SU-DHL-6 (cell line): ENCODE measurements at regions not wholly inside any gene's neighbourhood (a gene's known extent, or its start where the extent isn't known, plus 50 kb on each side); places are given as distances from the start of the nearest gene placed in this dataset.

Source experiments
- H2AFZ ChIP-seq: fragments of 200-600 bp; sonication (generic); 2 replicates; pipeline ENCODE4 v1.6.1; 2014; ENCODE audit warnings: low read depth, mild to moderate bottlenecking, moderate library complexity, mixed read lengths, antibody characterized with exemption, low read length; ENCODE audit not compliant: severe bottlenecking
- H3F3A ChIP-seq: fragments of 200-600 bp; shearing (Covaris generic); 2 replicates; pipeline ENCODE4 v1.6.0; 2016; ENCODE audit warnings: antibody characterized with exemption, mild to moderate bottlenecking; ENCODE audit not compliant: insufficient read depth
- H3K27ac ChIP-seq: fragments of 200-600 bp; sonication (generic); 2 replicates; pipeline ENCODE4 v1.5.1; 2016; ENCODE audit warnings: low read depth, mild to moderate bottlenecking, low read length, moderate library complexity, mixed read lengths
- H3K27me3 ChIP-seq: fragments of 200-600 bp; sonication (generic), shearing (Covaris generic); 2 replicates; pipeline ENCODE4 v1.6.0; 2014; ENCODE audit warnings: mild to moderate bottlenecking, low read length
- H3K36me3 ChIP-seq: fragments of 200-600 bp; sonication (generic); 2 replicates; pipeline ENCODE4 v1.6.1; 2014; ENCODE audit warnings: mild to moderate bottlenecking, low read length, mixed read lengths
- H3K4me2 ChIP-seq: fragments of 300-600, 200-600 bp; shearing (Covaris generic), sonication (generic); 2 replicates; pipeline ENCODE4 v1.6.0; 2014; ENCODE audit warnings: low read length, low read depth, mild to moderate bottlenecking; ENCODE audit not compliant: poor library complexity, severe bottlenecking
- H3K4me3 ChIP-seq: fragments of 200-600 bp; sonication (generic); 2 replicates; pipeline ENCODE4 v1.5.1; 2014; ENCODE audit warnings: antibody characterized with exemption, low read length, mild to moderate bottlenecking, mixed read lengths; ENCODE audit not compliant: insufficient read depth, poor library complexity, severe bottlenecking
- H3K79me2 ChIP-seq: fragments of 200-600 bp; sonication (generic); 2 replicates; pipeline ENCODE4 v1.6.1; 2014; ENCODE audit warnings: mild to moderate bottlenecking, low read length, moderate library complexity; ENCODE audit not compliant: insufficient read depth
- H3K9ac ChIP-seq: fragments of 200-600 bp; sonication (generic); 2 replicates; pipeline ENCODE4 v1.7.0; 2014; ENCODE audit warnings: mild to moderate bottlenecking, low read length
- H3K9me2 ChIP-seq: fragments of 200-600 bp; sonication (generic); replicated peaks from 2 replicates; pipeline ENCODE4 v1.6.1; 2014; ENCODE audit warnings: low read length; ENCODE audit not compliant: insufficient read depth
- H3K9me3 ChIP-seq: fragments of 200-600 bp; sonication (generic); 2 replicates; pipeline ENCODE4 v1.6.1; 2014; ENCODE audit warnings: low read length, mixed read lengths; ENCODE audit not compliant: insufficient read depth
- H4K20me1 ChIP-seq: fragments of 200-600 bp; sonication (generic); 2 replicates; pipeline ENCODE4 v1.6.1; 2014; ENCODE audit warnings: low read depth, mild to moderate bottlenecking, antibody characterized with exemption, low read length, moderate library complexity, mixed read lengths
- EZH2phosphoT487 ChIP-seq: fragments of 200-600 bp; sonication (generic), shearing (Covaris generic); conservative IDR thresholded peaks from 2 replicates; pipeline ENCODE4 v1.6.1; 2018; ENCODE audit warnings: mild to moderate bottlenecking, antibody characterized with exemption, low read length, moderate library complexity, mixed read lengths
- TF ChIP-seq, protein P1 (sequence below): fragments of 200-600 bp; sonication (generic); IDR thresholded peaks from one replicate; pipeline ENCODE4 v1.5.1; 2017; ENCODE audit warnings: antibody characterized with exemption, mild to moderate bottlenecking, low read length, moderate library complexity; ENCODE audit not compliant: insufficient read depth, poor library complexity, severe bottlenecking

DNA sequence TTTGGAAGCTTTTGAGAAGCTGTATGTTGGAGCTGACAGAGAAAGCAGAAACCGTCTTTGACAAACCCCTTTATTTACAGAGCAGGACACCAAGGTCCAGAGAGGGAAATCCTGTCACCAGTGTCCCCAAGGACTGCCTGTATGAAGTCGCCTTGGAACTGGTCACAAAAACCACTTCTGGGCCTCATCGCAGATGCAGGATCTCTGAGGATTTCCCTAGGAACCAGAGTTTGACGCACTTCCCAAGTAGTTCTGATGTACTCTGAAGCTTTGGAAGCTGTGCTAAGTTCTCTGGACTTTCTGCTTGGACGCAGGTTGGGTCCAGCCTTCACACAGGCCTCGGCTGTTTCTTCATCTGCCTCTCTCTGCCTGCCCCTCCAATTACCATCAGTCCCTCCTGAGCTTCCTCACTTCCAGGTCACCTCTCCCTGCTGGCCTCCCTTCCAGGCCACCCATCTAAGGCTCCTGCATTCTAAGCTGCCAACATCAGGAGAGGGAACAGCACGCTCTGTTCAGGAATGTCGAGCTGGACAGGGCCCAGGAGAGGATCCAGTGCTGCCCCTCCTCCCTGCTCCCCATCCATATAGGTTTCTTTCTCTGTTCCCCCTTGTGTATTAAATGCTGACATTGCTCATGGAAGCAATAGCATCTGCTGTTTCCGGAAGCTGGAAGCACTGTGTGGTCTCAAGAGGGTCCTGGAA is 270.8 kb downstream of the OPA1 start:
- Histone ChIP-seq H3K9me3 (no peaks in the 10 kb centered on the region), H3K4me3 (no peak overlapping the region), H3K4me2 (no peak overlapping the region), H4K20me1 (no peaks in the 10 kb centered on the region), H3K79me2 (no peaks in the 10 kb centered on the region), H3K9ac (no peak overlapping the region), H3K27ac (no peak overlapping the region), H2AFZ (no peak overlapping the region), H3K36me3 (no peaks in the 10 kb centered on the region), H3K27me3 (no peaks in the 10 kb centered on the region), H3K9me2 (no peaks in the 10 kb centered on the region), H3F3A (no peaks in the 10 kb centered on the region)
- TF ChIP-seq, protein P1, sequence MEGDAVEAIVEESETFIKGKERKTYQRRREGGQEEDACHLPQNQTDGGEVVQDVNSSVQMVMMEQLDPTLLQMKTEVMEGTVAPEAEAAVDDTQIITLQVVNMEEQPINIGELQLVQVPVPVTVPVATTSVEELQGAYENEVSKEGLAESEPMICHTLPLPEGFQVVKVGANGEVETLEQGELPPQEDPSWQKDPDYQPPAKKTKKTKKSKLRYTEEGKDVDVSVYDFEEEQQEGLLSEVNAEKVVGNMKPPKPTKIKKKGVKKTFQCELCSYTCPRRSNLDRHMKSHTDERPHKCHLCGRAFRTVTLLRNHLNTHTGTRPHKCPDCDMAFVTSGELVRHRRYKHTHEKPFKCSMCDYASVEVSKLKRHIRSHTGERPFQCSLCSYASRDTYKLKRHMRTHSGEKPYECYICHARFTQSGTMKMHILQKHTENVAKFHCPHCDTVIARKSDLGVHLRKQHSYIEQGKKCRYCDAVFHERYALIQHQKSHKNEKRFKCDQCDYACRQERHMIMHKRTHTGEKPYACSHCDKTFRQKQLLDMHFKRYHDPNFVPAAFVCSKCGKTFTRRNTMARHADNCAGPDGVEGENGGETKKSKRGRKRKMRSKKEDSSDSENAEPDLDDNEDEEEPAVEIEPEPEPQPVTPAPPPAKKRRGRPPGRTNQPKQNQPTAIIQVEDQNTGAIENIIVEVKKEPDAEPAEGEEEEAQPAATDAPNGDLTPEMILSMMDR: no peak
- TF ChIP-seq EZH2phosphoT487: no peak

DNA sequence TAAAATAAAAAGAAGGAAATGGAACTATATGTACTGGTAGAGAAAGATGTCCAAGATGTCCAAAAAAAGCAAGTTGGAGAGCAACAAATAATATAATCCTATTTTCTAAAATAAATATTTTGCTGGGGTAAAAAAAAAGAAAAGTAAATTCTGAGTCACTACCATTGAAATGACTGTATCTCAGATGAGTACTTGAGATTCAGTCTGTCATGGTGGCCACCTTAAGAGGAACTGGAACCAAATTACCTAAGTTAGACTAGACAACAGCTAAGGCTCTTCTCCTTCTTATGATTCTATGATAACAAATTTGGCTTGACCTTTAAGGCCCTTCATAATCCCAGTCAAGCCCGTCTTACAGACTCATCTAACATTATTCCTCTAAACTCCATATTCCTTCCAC is 270.6 kb upstream of the HES1 start:
- no peak overlapping the region for H2AFZ ChIP-seq
- H3K9ac ChIP-seq: no peak overlapping the region
- no peaks in the 10 kb centered on the region for H3K79me2 ChIP-seq
- no peaks in the 10 kb centered on the region for H4K20me1 ChIP-seq
- H3K27ac ChIP-seq: no peak overlapping the region
- no peaks in the 10 kb centered on the region for H3K9me3 ChIP-seq
- H3K4me2 ChIP-seq: no peak overlapping the region
- no peaks in the 10 kb centered on the region for H3F3A ChIP-seq
- no peaks in the 10 kb centered on the region for H3K9me2 ChIP-seq
- TF ChIP-seq, protein P1: no peak
- no peak for TF ChIP-seq EZH2phosphoT487
- no peaks in the 10 kb centered on the region for H3K36me3 ChIP-seq
- H3K27me3 ChIP-seq: no peaks in the 10 kb centered on the region
- H3K4me3 ChIP-seq: no peak overlapping the region

DNA sequence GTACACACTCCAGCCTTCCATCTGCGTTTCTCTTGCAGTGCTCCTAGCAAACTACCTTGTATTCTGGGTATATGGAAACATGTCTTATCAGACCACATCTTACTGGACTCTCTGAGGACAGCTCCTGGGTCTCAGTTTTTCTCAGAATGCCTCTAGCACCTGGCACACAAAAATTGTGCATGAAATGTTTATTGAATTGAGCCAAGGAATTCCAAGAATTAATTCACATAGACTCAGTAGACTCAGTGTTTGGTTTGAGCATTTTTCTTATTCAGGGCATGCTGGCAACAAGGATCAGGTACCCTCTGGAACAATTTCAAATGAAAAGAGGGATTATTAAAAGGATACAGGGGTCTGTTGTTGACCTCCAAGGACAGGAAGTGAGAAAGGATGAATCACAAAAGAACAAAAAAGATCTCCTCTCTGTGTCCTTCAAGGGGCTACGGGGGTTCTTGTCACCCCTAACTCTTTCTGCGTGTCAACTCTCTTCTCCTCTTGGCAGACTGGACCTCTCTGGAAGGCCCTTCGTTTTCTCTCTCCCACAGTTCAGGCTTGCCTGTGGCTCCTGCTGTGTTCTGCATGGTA is 270.0 kb upstream of the HES1 start:
- no peaks in the 10 kb centered on the region for H3F3A ChIP-seq
- H2AFZ ChIP-seq: no peak overlapping the region
- no peak overlapping the region for H3K9ac ChIP-seq
- H4K20me1 ChIP-seq: no peaks in the 10 kb centered on the region
- TF ChIP-seq, protein P1: no peak
- no peak overlapping the region for H3K27ac ChIP-seq
- no peak overlapping the region for H3K4me2 ChIP-seq
- no peak overlapping the region for H3K4me3 ChIP-seq
- H3K79me2 ChIP-seq: no peaks in the 10 kb centered on the region
- no peaks in the 10 kb centered on the region for H3K36me3 ChIP-seq
- no peaks in the 10 kb centered on the region for H3K9me3 ChIP-seq
- no peaks in the 10 kb centered on the region for H3K9me2 ChIP-seq
- no peaks in the 10 kb centered on the region for H3K27me3 ChIP-seq
